HPDE6-E6E7 (cell line): ENCODE measurements at regions not wholly inside any gene's neighbourhood (a gene's known extent, or its start where the extent isn't known, plus 50 kb on each side); places are given as distances from the start of the nearest gene placed in this dataset.

ENCODE experiments used
- DNase-seq: peaks from one replicate; pipeline ENCODE4 v3.0.0; 2011; ENCODE audit warnings: missing footprints; ENCODE audit errors: extremely low spot score

DNA sequence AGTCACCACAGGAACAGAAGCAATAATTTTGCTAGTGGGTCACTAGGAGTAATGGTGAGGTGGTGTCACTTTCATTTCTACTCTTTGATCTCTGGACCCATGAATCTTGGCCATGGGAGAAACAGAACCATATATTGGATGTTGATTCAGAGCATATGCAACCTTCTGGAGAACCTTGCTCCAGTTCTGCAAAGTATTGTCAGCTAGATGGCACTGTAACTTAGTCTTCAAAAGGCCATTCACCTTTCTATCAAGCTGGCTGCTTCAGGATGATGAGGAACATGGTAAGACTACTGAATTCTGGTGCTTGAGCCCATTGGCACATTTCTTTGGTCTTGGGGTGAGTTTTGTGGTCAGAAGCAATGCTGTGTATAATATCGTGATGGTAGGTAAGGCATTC is 129.1 kb upstream of the FBN2 start:
- no peak for DNase-seq

DNA sequence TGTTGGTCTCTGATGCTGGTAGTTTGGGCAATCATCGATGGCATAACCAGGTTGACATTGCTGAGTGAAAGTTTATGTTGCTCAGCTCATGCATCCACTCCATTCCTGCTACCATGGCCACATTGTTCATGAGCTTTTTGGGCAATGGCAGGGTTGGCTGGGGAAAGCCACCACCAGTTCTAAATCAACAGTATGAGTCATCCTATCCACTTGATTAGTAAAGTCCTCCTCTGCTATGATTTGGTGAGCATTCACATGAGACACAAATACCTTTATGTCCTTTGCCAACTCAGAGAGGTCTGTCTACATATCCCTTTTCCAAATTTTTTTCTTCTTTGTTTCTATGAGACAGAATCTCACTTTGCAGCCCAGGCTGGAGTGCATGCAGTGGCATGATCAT is 129.7 kb upstream of the FBN2 start:
- no peak for DNase-seq

DNA sequence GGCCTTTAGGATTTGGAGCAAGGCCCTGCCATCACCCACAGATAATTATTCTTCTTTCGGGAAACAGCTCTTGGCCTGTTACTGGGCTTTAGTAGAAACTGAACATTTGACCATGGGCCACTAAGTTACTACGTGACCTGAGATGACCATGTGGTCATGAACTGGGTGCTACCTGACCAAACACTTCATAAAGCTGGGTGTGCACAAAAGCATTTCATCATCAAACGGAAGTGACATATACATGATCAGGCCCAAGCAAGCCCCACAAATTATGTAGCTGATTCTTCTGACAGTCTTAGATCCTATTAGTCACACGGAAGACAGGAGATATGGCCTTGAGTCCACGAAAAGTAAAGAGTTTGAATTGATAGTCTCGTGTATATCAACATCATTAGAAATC is 130.9 kb upstream of the FBN2 start:
- no peak for DNase-seq

DNA sequence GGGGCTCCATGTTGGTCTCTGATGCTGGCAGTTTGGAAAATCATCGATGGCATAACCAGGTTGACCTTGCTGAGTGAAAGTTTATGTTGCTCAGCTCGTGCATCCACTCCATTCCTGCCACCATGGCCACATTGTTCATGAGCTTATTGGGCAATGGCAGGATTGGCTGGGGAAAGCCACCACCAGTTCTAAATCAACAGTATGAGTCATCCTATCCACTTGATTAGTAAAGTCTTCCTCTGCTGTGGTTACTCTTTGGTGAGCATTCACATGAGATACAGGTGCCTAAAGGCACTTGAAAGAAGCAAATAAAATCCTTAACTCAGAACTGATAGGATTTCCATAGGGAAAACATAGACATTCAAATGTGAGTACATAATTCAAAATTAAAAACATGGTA is 131.8 kb upstream of the FBN2 start:
- DNase-seq, result no peak

DNA sequence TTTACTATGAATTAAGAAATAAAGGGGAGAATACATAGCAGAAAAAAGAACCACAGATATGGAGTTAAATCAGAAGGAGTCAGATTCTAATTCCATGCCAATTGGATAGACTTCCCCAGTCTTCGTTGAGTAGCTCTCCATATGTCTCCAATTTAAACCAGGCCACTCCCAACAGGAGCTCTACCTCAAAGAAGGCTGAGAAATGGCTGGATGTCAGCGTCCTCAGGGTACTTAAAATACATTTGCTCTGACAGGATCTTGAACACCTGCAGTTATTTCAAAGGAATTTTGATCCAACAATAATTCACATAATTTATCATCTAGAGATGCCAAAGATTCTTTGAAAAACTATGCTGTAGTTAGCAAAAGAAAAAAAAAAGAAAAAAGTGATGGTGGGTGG is 133.9 kb upstream of the FBN2 start:
- DNase-seq, result no peak

DNA sequence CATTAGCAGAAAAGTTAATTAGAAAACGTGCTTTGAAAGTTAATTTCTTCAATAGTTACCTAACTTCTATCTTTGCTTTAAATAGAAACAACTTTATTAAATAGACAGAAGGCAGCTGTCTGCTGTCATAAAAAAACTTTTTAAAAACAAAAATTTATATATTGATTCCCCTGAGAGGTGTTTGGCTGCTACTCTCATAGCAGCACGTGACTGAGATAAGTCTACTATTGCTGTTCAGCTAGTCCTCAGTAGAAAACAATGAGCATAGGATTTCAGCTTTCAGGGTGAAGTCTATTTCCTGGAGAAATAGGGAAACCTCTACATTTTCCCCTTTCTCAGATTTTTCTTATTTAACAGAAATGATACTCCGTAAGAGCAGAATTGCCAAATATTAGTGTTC is 135.0 kb upstream of the FBN2 start:
- DNase-seq, result no peak

DNA sequence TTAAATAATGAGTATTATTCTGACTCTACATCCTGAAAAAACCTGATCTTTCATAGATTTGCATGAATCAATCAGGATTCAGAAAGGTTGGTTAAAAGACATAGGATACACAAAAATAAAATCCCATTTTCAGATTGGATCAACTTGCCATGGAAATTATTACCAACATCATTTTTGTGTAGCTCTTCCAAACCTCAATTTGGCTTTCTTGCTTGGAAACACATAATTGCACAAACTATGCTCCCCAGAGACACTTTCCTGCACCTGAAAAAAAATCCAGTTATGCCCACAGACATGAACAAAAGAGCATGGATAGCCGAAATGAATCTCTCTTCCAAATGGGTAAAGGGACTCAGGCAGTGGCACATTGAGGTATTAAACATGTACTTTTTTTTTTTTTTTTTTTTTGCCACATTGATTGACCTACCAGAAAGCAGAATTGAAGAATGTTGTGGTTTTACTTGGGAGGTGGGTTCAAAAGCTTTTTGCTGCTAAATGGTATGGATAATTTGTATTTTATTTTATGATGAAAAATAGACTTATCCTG is 135.4 kb upstream of the FBN2 start:
- DNase-seq, result no peak

GRCh38 chr5:128673970-128674369 is 135.9 kb upstream of the FBN2 start:
- DNase-seq, result no peak

GRCh38 chr5:128674837-128675446 is 136.9 kb upstream of the FBN2 start:
- DNase-seq, result peak; percentile 29

- no peak for DNase-seq
Observed at GRCh38 chr5:128681096-128681495, 143.1 kb upstream of the FBN2 start.

DNA sequence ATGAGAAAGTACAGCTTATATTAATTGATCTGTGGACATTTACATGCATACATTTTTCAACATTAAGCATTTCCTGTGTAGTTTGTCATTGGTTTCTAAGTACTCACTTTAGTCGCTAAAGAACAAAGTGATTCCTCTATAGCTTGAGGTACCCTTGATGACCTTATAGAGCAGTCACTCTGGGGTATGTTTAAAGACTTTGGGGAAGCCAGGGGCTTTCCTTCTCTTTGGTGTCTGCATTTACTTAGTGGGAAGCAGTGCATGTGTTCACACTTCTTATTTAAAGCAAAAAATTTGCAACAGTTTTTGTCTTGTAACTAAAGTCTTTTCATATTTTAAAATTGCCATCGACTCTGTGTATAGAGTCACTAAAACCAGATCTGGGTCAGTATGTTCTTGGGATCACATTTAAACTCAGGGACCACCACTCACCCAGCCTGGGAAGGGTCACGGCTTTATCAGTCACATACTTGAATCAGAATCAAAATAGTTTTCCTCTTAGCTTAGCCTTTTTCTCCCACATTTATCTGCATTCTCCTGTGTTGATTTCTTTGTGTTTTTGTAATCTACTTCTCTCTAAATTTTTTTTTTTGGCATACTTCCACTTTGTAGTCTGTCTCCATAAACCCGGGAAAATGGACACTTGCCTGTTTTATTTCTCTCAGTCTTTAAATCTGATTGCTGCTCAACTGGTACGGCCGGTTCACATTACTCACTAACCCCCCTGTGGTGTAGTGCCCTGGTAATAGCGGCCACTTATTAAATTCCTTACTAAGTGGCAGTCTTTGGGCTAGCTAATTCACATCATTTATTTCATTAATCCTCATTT is 143.9 kb upstream of the FBN2 start:
- DNase-seq, result no peak

GRCh38 chr5:128682669-128683068 is 144.6 kb upstream of the FBN2 start:
- no peak for DNase-seq

DNA sequence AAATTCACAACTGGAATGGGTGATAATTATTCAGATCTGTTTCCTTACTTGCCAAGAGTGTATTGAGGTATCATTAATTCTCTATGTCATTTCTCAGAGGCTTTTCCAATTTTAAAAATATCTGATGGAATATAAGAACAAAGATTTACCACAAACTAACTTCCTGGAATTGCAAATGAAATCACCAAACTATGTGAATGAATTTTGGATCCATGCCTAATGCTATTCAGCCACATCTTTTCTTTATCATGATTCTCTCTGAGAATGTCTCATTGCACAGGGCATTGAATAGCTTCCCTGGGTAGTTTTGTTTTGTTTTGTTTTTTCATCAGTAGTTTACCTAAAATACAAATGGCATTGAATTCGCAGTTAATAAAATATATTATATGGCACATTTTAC is 146.9 kb upstream of the FBN2 start:
- DNase-seq, result no peak

DNA sequence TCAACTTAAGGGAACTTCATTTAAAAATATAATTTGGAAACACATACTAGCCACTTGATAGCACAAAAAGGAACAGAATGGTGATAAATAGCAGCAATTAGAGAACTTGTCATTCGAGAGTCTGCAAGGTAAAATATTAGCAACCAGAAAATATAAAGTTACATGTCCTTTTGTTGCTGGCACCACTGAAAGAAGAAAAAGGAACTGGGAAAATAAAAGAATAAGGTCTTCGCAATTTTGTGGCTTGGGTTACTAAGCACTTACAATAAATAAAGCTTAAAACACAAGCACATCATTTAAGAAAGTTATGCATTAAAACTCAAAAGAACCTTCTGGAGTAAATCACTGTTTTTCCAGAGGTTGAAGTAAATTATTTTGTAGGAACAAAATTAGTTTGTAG is 149.9 kb upstream of the FBN2 start:
- DNase-seq, result no peak

GRCh38 chr5:128693764-128694163 is 155.7 kb upstream of the FBN2 start:
- no peak for DNase-seq

DNA sequence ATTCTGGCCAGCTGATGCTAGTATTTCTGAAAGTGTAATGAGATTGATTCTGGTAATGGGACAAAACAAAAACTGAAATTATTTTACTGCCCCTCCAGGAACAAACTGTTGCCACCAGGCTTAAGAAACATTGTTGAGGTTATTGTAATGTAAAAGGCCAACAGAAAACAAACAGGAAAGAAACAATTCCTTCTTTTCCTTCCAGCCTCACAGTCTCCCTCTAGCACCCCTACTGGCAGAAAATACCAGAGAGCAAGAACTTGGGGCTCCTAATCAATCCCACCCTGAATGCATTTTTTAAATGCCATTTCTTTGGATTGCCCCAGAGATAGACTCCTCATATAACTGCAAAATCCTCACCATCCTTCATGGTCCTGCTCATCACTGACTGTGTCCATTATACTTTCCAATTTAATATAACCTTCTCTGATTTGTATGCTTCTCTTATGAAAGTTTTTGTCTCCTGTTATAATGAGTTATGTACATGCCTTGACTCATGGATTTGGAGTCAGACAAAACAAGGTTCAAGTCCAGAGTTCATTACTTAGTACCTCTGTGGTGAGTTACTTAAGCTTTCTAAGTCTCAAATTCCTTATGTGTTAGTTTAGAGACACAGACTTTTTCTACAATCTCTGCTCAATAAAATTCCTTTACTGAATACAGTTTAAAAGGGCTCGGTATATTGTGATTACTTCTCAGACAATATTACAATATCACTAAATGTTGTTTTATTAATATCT is 157.9 kb upstream of the FBN2 start:
- no peak for DNase-seq

- DNase-seq, result no peak
Observed at GRCh38 chr5:128701301-128701700, 163.3 kb upstream of the FBN2 start.

DNA sequence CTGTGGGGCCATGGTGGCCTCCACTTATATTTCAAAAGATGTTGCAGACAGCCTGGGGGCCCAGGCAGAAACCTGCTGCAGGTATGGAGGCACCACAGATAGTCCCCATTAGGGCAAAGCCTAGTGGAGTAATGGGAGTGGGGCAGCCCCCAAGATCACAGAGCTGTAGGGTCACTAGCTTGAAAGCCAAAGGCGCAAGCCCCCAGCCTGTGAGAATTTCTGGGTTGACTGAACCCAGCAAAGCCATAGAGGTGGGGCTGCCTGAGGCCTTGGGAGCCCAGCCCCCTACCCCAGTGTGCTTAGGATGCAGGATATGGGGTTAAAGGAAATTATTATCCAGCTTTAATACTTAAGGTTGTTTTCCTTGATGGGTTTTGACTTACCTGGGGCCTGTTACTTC is 165.3 kb upstream of the FBN2 start:
- DNase-seq, result no peak

DNA sequence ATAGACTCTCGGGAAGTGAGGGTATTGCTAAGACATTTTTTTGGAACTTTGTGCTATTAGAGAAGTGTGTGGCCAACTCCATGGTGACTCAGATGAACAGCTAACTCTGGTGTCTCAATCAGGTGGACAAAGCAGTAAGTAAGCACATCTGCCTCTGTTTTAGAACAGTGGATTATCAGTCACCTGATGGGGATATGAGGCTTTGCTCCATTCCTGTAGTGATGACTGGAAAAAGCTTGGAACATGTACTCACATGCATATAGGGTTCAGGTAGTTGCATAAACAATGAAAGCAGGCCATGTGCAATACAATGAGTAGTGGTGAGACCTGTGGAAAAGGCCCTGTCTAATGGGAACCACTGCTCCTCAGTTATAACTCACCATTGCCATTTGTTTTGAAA is 168.2 kb upstream of the FBN2 start:
- peak; percentile 4 for DNase-seq

GRCh38 chr5:128708841-128709240 is 170.8 kb upstream of the FBN2 start:
- DNase-seq, result peak; percentile 58

DNA sequence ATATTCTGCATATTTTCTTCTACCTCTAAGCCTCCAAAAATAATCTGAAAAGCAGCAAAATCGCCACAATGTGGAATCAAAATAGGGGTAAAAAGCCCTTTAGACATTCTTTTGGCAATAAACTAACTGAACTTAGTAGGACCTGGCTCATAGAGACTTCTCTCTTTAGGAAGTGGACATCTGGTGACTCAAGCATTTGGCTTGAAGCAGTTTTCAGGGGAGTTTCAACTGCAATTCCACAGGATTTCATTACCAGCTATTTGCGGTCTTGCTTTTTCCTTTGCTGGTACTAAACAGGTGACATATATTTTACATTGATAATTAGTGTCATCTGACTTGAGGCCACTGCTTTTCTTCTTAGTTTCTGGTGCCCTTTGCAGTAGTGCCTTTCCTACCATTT is 173.2 kb upstream of the FBN2 start:
- no peak for DNase-seq

DNA sequence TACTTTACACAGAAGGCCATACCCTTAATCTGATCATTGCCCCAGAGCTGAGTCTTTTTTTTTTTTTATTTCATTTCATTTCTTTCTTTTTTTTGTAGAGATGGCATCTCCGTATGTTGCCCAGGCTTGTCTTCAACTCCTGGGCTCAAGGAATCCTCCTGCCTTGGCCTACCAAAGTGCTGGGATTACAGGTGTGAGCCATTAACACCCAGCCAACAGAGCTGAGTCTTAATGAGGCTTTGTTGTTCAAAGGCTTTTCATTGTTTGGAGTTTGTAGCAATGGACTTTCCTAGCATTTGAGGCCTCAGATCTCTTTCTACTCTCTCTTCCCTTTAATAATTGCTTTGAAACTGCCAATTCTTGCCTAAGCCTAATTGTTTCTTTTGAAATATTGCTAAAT is 176.5 kb upstream of the FBN2 start:
- DNase-seq, result no peak

DNA sequence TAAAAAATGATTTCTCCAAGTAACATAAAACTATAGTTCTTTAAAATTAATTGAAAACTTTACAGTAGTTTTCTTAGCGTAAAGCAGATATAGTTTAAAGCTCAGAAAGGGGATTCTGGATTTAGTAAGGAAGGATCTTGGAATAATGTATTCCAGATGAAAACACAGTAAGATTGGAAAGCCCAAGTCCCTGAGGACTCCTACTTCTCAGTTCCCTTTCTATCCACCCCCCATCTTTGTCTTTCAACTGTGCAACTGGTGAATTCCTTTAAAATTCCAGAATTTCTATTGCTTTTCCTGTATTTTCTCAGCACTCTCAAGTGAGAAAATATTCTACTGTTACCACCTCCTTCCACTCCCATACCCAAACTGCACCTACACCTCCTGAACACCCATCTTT is 184.5 kb upstream of the FBN2 start:
- DNase-seq, result no peak
